ENCODE measurements at regions not wholly inside any gene's neighbourhood (a gene's known extent, or its start where the extent isn't known, plus 50 kb on each side); places are given as distances from the start of the nearest gene placed in this dataset.

- H3K4me3 ChIP-seq (ENCODE audit: low read depth, low read length): no peak overlapping the region
- no peak for TF ChIP-seq CTCF (IDR thresholded peaks at IDR 0.05; ENCODE audit: insufficient read depth, low read length)
- no peak for DNase-seq (ENCODE audit: low read depth)
Observed at GRCh38 chr2:19823507-19823906, 78.3 kb downstream of the TTC32 start.

GRCh38 chr2:19819097-19820065 is 82.4 kb downstream of the TTC32 start:
- peak; percentile 89 for DNase-seq (ENCODE audit: low read depth)
- no peak for TF ChIP-seq CTCF (IDR thresholded peaks at IDR 0.05; ENCODE audit: insufficient read depth, low read length)

GRCh38 chr2:19818543-19818942 is 83.2 kb downstream of the TTC32 start:
- DNase-seq (ENCODE audit: low read depth): no peak
- no peak overlapping the region for H3K4me3 ChIP-seq (ENCODE audit: low read depth, low read length)
- no peak for TF ChIP-seq CTCF (IDR thresholded peaks at IDR 0.05; ENCODE audit: insufficient read depth, low read length)

More at GRCh38 chr2:19819097-19820065, 82.4 kb downstream of the TTC32 start:
- no peak overlapping the region for H3K4me3 ChIP-seq (ENCODE audit: low read depth, low read length)

GRCh38 chr2:19818039-19818438 is 83.7 kb downstream of the TTC32 start:
- TF ChIP-seq CTCF (IDR thresholded peaks at IDR 0.05; ENCODE audit: insufficient read depth, low read length): no peak
- H3K4me3 ChIP-seq (ENCODE audit: low read depth, low read length): no peak overlapping the region
- DNase-seq (ENCODE audit: low read depth): no peak

- H3K4me3 ChIP-seq (ENCODE audit: low read depth, low read length): no peak overlapping the region
- peak; percentile 52 for DNase-seq (ENCODE audit: low read depth)
- no peak for TF ChIP-seq CTCF (IDR thresholded peaks at IDR 0.05; ENCODE audit: insufficient read depth, low read length)
Observed at GRCh38 chr2:19815746-19816145, 86.0 kb downstream of the TTC32 start.

- H3K4me3 ChIP-seq (ENCODE audit: low read depth, low read length): no peak overlapping the region
- no peak for TF ChIP-seq CTCF (IDR thresholded peaks at IDR 0.05; ENCODE audit: insufficient read depth, low read length)
- DNase-seq (ENCODE audit: low read depth): peak; percentile 79
Observed at GRCh38 chr2:19812166-19812565, 89.6 kb downstream of the TTC32 start.

All from fibroblast of the aortic adventitia (primary cell).